OCI-LY3 (cell line): ENCODE measurements at regions not wholly inside any gene's neighbourhood (a gene's known extent, or its start where the extent isn't known, plus 50 kb on each side); places are given as distances from the start of the nearest gene placed in this dataset.

ENCODE experiments used
- H2AFZ ChIP-seq: fragments of 200-600, 300-600 bp; shearing (Covaris generic); 2 replicates; pipeline ENCODE4 v1.6.0; 2014; ENCODE audit warnings: antibody characterized with exemption, low read depth, low read length
- H3K27ac ChIP-seq: fragments of 200-600, 300-600 bp; sonication (generic); 2 replicates; pipeline ENCODE4 v1.5.1; 2014; ENCODE audit warnings: mild to moderate bottlenecking, low read length, moderate library complexity, mixed read lengths
- H3K27me3 ChIP-seq: fragments of 200-600, 300-600 bp; sonication (generic); 2 replicates; pipeline ENCODE4 v1.6.1; 2014; ENCODE audit warnings: low read depth, low read length, mixed read lengths
- H3K36me3 ChIP-seq: fragments of 200-600, 300-600 bp; sonication (generic); replicated peaks from 2 replicates; pipeline ENCODE3; 2014; ENCODE audit warnings: low read depth, low read length, mixed read lengths
- H3K4me1 ChIP-seq: fragments of 300-600, 200-600 bp; sonication (generic); 2 replicates; pipeline ENCODE4 v1.6.1; 2014; ENCODE audit warnings: low read length, mixed read lengths
- H3K4me2 ChIP-seq: fragments of 200-600, 300-600 bp; sonication (generic); 2 replicates; pipeline ENCODE4 v1.6.1; 2014; ENCODE audit warnings: low read length, mixed read lengths
- H3K4me3 ChIP-seq: fragments of 300-600, 200-600 bp; sonication (generic); 2 replicates; pipeline ENCODE4 v1.5.1; 2014; ENCODE audit warnings: antibody characterized with exemption, mild to moderate bottlenecking, low read length, moderate library complexity
- H3K79me2 ChIP-seq: fragments of 300-600, 200-600 bp; shearing (Covaris generic); 2 replicates; pipeline ENCODE4 v1.6.1; 2014; ENCODE audit warnings: mild to moderate bottlenecking, low read length, mixed read lengths
- H3K9ac ChIP-seq: fragments of 300-600, 200-600 bp; shearing (Covaris generic); 2 replicates; pipeline ENCODE4 v1.6.0; 2014; ENCODE audit warnings: mild to moderate bottlenecking, low read length, moderate library complexity
- H3K9me3 ChIP-seq: fragments of 200-600, 300-600 bp; shearing (Covaris generic); 2 replicates; pipeline ENCODE4 v1.6.1; 2014; ENCODE audit warnings: low read length, mixed read lengths; ENCODE audit not compliant: insufficient read depth
- H4K20me1 ChIP-seq: fragments of 200-600, 300-600 bp; sonication (generic); 2 replicates; pipeline ENCODE4 v1.6.1; 2016; ENCODE audit warnings: low read length, mixed read lengths; ENCODE audit not compliant: insufficient read depth
- CTCF ChIP-seq: fragments of 200-600, 300-600 bp; sonication (generic); IDR thresholded peaks from 2 replicates; pipeline ENCODE4 v1.5.1; 2014; ENCODE audit warnings: antibody characterized with exemption, low read length, low read depth
- EZH2phosphoT487 ChIP-seq: fragments of 200-600 bp; shearing (Covaris generic); IDR thresholded peaks from 2 replicates; pipeline ENCODE4 v1.6.1; 2018; ENCODE audit warnings: antibody characterized with exemption, mixed run types, low read depth

GRCh38 chr15:37368961-37369360 lies 268.6 kb upstream of the MEIS2 start:
- H4K20me1 ChIP-seq, result no peaks in the 10 kb centered on the region
- no peaks in the 10 kb centered on the region for H3K4me1 ChIP-seq
- no peak overlapping the region for H2AFZ ChIP-seq
- H3K4me3 ChIP-seq, result no peak overlapping the region
- no peak for TF ChIP-seq CTCF
- no peak for TF ChIP-seq EZH2phosphoT487
- no peaks in the 10 kb centered on the region for H3K27me3 ChIP-seq
- no peak overlapping the region for H3K4me2 ChIP-seq
- no peak overlapping the region for H3K9ac ChIP-seq
- no peaks in the 10 kb centered on the region for H3K79me2 ChIP-seq
- no peak overlapping the region for H3K27ac ChIP-seq
- no peaks in the 10 kb centered on the region for H3K36me3 ChIP-seq
- no peaks in the 10 kb centered on the region for H3K9me3 ChIP-seq

GRCh38 chr15:37370941-37371340 lies 270.6 kb upstream of the MEIS2 start:
- Histone ChIP-seq H3K36me3 (no peaks in the 10 kb centered on the region), H3K27me3 (no peaks in the 10 kb centered on the region), H3K9ac (no peak overlapping the region), H3K4me3 (no peak overlapping the region), H3K9me3 (no peaks in the 10 kb centered on the region), H2AFZ (no peak overlapping the region), H3K4me2 (no peak overlapping the region), H4K20me1 (no peaks in the 10 kb centered on the region), H3K79me2 (no peaks in the 10 kb centered on the region), H3K4me1 (no peaks in the 10 kb centered on the region), H3K27ac (no peak overlapping the region)
- TF ChIP-seq EZH2phosphoT487, result no peak
- TF ChIP-seq CTCF, result no peak

GRCh38 chr15:37372064-37372463 lies 271.7 kb upstream of the MEIS2 start:
- Histone ChIP-seq H3K79me2 (no peaks in the 10 kb centered on the region), H4K20me1 (no peaks in the 10 kb centered on the region), H3K9ac (no peak overlapping the region), H3K4me3 (no peak overlapping the region), H3K27me3 (no peaks in the 10 kb centered on the region), H3K4me1 (no peaks in the 10 kb centered on the region), H3K36me3 (no peaks in the 10 kb centered on the region), H3K9me3 (no peaks in the 10 kb centered on the region), H3K4me2 (no peak overlapping the region), H2AFZ (no peak overlapping the region), H3K27ac (no peak overlapping the region)
- TF ChIP-seq CTCF, result no peak
- no peak for TF ChIP-seq EZH2phosphoT487

GRCh38 chr15:37375519-37375918 lies 275.2 kb upstream of the MEIS2 start:
- no peaks in the 10 kb centered on the region for H3K36me3 ChIP-seq
- H3K27ac ChIP-seq, result no peak overlapping the region
- H4K20me1 ChIP-seq, result no peaks in the 10 kb centered on the region
- H2AFZ ChIP-seq, result no peak overlapping the region
- H3K4me3 ChIP-seq, result no peak overlapping the region
- no peaks in the 10 kb centered on the region for H3K79me2 ChIP-seq
- no peaks in the 10 kb centered on the region for H3K27me3 ChIP-seq
- no peaks in the 10 kb centered on the region for H3K9me3 ChIP-seq
- no peaks in the 10 kb centered on the region for H3K4me1 ChIP-seq
- no peak overlapping the region for H3K9ac ChIP-seq
- H3K4me2 ChIP-seq, result no peak overlapping the region
- no peak for TF ChIP-seq CTCF
- TF ChIP-seq EZH2phosphoT487, result no peak
